Cardiac septum (tissue), 1 donor: ENCODE measurements at regions not wholly inside any gene's neighbourhood (a gene's known extent, or its start where the extent isn't known, plus 50 kb on each side); places are given as distances from the start of the nearest gene placed in this dataset.
"Not testable (repeated sequence)": the region's sequence is repeated elsewhere in the genome, so short reads cannot be mapped to it uniquely, and the experiment has no call there.

Experiments used
- DNase-seq: peaks from one replicate; pipeline ENCODE4 v3.0.0-alpha.2; 2020; ENCODE audit warnings: low spot score
- intact Hi-C: fragments of 100-400 bp; cut with DNase I; formaldehyde crosslinking; loops from one replicate; pipeline ENCODE4 v1.14.0; 2022
- donor health status: DM: no; HTN: no; CAD: no.

GRCh38 chr2:194985258-194985657, 671.8 kb upstream of the SLC39A10 start:
- intact Hi-C loops: no loop called here
- no peak for DNase-seq

DNA sequence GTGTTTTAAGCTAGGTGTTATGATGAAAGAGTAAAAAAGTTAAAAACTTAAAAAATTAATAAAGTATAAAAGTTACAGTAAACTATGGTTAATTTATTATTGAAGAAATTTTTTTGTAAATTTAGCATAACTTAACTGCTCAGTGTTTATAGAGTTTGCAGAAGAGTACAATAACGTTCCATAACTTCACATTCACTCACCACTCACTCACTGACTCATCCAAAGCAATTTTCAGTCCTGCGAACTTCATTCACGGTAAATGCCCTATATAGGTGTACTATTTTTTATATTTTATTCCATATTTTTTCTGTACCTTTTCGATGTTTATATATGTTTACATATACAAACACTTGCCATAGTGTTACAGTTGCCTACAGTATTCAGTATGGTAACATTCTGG, 694.8 kb upstream of the SLC39A10 start:
- intact Hi-C loops: no loop called here
- no peak for DNase-seq

GRCh38 chr2:194954218-194954617, 702.8 kb upstream of the SLC39A10 start:
- intact Hi-C loops: no loop called here
- no peak for DNase-seq

GRCh38 chr2:194946826-194947225, 710.2 kb upstream of the SLC39A10 start:
- intact Hi-C loops: no loop called here
- DNase-seq: no peak

GRCh38 chr2:194938066-194938465, 719.0 kb upstream of the SLC39A10 start:
- no peak for DNase-seq
- intact Hi-C loops: no loop called here

- no peak for DNase-seq
- intact Hi-C loops: no loop called here
Observed at GRCh38 chr2:194927489-194927888, 729.5 kb upstream of the SLC39A10 start.

DNA sequence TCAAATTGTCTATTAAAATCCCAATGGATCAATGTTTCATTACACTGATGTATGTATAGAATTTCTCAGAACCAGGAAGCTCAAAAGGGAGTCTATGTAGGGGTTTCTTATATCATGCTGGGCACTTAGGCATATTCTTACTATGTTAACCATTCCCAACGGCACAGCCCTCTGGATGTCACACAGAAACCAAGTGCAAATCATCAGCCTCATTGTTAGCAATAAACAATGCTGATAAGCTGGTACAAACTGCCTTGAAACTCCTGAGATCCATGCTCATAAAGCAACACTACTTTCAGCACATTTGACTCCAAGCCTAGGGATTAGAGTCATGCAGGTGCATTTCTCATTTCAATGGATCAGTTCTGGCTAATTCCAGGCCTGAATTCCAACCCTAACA, 730.2 kb upstream of the SLC39A10 start:
- intact Hi-C loops: no loop called here
- no peak for DNase-seq

DNA sequence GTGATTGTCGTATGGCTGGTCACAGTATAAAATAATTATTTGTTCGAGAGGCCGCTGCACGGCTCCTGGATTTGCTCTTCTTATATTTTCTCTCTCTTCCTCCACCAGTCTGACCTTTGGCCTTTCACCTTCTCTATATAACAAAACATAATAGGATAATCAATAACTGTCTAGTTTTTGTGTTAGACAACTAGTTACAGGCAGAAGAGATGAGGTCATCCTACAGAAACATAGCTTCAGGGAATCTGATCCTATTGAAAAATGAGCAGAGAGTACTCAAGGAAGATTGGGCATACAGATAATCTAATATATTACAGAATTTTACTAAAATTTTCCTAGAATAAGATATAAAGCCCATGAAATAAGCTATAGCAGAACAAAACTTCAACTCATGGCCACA, 731.3 kb upstream of the SLC39A10 start:
- no peak for DNase-seq
- intact Hi-C loops: no loop called here

- no peak for DNase-seq
- intact Hi-C loops: no loop called here
Observed at GRCh38 chr2:194917519-194917918, 739.5 kb upstream of the SLC39A10 start.

GRCh38 chr2:194915485-194915884, 741.5 kb upstream of the SLC39A10 start:
- intact Hi-C loops: no loop called here
- DNase-seq: no peak

GRCh38 chr2:194907569-194907968, 749.5 kb upstream of the SLC39A10 start:
- intact Hi-C loops: no loop called here
- DNase-seq: no peak

DNA sequence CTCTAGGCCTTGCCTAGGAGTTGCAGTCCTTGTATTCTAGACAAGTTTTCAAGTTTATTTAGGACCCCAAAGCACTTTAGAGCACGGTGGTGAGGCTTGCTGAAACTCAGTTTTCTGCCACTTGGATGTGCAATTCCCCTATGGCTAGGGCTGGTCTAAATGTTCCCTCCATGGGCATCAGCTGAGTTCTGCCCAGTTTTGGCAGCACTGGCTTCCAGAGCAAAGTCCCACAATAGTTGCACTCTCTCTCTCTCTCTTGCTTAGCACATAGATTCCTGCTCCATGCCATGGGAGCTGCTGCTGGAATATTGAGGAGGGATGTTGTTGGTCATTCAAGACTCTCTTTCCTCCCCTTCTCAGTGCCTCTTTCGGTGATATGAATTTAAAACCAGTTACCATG, 760.2 kb upstream of the SLC39A10 start:
- no peak for DNase-seq
- intact Hi-C loops: no loop called here

- intact Hi-C loops: no loop called here
- no peak for DNase-seq
Observed at GRCh38 chr2:194883711-194884110, 773.3 kb upstream of the SLC39A10 start.

GRCh38 chr2:194870974-194871535, 786.0 kb upstream of the SLC39A10 start:
- intact Hi-C loops: no loop called here

DNA sequence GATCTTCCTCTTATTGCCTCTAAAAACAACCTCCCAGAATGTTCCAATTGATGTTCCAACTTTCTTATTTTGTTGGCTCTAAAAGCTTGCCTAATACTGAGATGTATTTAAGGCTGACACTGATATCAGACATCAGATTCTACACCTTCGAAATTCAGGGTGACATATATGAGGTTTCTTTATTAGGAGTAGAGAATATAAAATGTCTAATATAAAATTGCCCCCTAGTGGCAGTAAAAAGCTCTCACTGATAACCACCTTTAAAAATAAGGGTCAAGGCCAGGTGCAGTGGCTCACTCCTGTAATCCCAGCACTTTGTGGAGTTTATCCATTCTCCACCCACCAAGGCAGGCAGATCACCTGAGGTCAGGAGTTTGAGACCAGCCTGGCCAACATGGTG, 789.7 kb upstream of the SLC39A10 start:
- no peak for DNase-seq
- intact Hi-C loops: no loop called here

More at GRCh38 chr2:194870974-194871535, 786.0 kb upstream of the SLC39A10 start:
- DNase-seq: no peak

GRCh38 chr2:194854941-194855340, 802.1 kb upstream of the SLC39A10 start:
- intact Hi-C loops: no loop called here
- no peak for DNase-seq

DNA sequence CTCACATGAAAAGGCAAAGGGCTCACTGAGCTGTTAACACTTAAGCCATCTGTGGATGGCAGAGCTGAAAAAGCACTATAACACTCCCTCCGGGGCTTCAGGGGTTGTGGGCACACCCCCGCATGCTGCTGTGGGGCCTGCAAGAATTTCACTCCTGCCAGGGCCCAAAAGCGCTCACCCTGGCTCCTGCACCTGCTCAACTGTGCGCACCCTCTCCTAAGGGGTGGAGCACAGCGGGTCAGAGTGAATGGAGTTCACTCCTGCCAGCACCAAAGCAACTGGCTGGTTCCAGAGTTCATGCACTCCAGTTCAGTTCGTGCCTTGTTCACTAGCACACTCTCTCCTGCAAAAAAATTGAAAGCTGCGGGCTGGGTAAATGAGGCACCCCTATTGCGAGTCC, 814.2 kb upstream of the SLC39A10 start:
- no peak for DNase-seq
- intact Hi-C loops: no loop called here

DNA sequence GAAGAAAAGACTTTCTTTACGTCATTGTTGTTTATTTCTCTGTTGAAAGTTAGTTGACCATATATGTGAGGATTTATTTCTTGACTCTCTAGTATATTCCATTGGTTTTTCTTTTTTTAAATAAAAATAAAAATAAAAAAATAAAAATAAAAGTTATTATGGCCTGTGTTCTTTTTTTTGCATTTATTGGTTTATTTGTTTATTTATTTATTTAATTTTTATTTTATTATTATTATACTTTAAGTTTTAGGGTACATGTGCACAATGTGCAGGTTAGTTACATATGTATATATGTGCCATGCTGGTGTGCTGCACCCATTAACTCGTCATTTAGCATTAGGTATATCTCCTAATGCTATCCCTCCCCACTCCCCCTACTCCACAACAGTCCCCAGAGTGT, 822.7 kb upstream of the SLC39A10 start:
- DNase-seq, intact Hi-C loops: not testable (repeated sequence)

- intact Hi-C loops: no loop called here
- DNase-seq: no peak
Observed at GRCh38 chr2:194826241-194826640, 830.8 kb upstream of the SLC39A10 start.

- DNase-seq: no peak
- intact Hi-C loops: no loop called here
Observed at GRCh38 chr2:194824450-194824849, 832.6 kb upstream of the SLC39A10 start.

- intact Hi-C loops: no loop called here
Observed at GRCh38 chr2:194822657-194823056, 834.4 kb upstream of the SLC39A10 start.

GRCh38 chr2:194822097-194822496, 834.9 kb upstream of the SLC39A10 start:
- DNase-seq: no peak
- intact Hi-C loops: no loop called here

More at GRCh38 chr2:194822657-194823056, 834.4 kb upstream of the SLC39A10 start:
- no peak for DNase-seq
